ENCODE measurements at regions not wholly inside any gene's neighbourhood (a gene's known extent, or its start where the extent isn't known, plus 50 kb on each side); places are given as distances from the start of the nearest gene placed in this dataset.

DNA sequence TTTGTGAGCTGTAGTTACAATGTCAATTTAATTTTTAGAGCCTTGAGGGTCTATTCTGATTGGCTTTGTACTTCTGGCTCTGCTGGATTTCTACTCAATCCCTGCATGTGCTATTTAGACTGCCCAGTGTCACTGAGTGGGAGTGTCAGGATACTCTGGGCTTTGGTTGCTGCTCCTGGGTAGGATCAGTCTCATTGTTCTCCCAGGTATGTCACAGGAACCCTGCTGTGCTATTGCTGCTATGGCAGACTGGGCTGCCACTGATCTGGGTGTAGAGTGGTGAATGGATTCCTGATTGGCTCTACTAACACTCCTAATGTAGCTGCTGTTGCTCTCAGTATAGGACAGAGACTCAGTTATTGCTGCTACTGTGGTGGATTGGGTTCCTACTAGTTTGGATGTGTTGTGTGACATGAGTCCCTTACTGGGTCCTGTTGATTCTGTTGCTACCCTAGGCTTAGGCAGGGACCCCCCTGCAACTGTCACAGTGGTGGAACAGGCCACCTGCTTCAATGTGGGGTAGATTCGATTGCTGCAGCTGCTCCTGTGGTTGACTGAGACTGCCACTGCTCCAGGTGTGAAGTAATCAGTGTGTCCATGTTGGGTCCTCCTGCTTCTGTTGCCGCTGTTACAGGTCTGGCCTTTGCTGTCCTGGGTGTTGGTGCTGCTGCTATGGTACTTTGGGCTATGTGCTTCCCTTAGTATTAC is 707.8 kb upstream of the AMOT start:
- TF ChIP-seq SNAI2 (CRISPR knock-in tag; IDR thresholded peaks at IDR 0.05): no peak
- TF ChIP-seq TSHZ2 (CRISPR knock-in tag; IDR thresholded peaks at IDR 0.05): no peak
- no peak for TF ChIP-seq ZFP3 (CRISPR knock-in tag; IDR thresholded peaks at IDR 0.05)
- no peak for TF ChIP-seq BACH2 (CRISPR knock-in tag; IDR thresholded peaks at IDR 0.05; ENCODE audit: borderline replicate concordance)
- TF ChIP-seq, protein P1, sequence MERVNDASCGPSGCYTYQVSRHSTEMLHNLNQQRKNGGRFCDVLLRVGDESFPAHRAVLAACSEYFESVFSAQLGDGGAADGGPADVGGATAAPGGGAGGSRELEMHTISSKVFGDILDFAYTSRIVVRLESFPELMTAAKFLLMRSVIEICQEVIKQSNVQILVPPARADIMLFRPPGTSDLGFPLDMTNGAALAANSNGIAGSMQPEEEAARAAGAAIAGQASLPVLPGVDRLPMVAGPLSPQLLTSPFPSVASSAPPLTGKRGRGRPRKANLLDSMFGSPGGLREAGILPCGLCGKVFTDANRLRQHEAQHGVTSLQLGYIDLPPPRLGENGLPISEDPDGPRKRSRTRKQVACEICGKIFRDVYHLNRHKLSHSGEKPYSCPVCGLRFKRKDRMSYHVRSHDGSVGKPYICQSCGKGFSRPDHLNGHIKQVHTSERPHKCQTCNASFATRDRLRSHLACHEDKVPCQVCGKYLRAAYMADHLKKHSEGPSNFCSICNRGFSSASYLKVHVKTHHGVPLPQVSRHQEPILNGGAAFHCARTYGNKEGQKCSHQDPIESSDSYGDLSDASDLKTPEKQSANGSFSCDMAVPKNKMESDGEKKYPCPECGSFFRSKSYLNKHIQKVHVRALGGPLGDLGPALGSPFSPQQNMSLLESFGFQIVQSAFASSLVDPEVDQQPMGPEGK (CRISPR knock-in tag; IDR thresholded peaks at IDR 0.05; ENCODE audit: borderline replicate concordance): no peak
- TF ChIP-seq TCF4 (CRISPR knock-in tag; IDR thresholded peaks at IDR 0.05; ENCODE audit: borderline replicate concordance): no peak
- TF ChIP-seq OSR1 (CRISPR knock-in tag; IDR thresholded peaks at IDR 0.05): no peak
- TF ChIP-seq GLIS3 (CRISPR knock-in tag; IDR thresholded peaks at IDR 0.05): no peak
- TF ChIP-seq ZC3H10 (CRISPR knock-in tag; IDR thresholded peaks at IDR 0.05): no peak
- no peak for TF ChIP-seq TOX (CRISPR knock-in tag; IDR thresholded peaks at IDR 0.05; ENCODE audit: borderline replicate concordance)

Measured in SK-N-SH treated with all-trans-retinoic acid at 6 μM for 48 hours (cell line).